ENCODE measurements at regions not wholly inside any gene's neighbourhood (a gene's known extent, or its start where the extent isn't known, plus 50 kb on each side); places are given as distances from the start of the nearest gene placed in this dataset.
A peak's percentile ranks its signal among the peaks of the same experiment; 100 is the strongest.

GRCh38 chr20:40341561-40341960, 347.5 kb downstream of the MAFB start:
- no peak for ATAC-seq

GRCh38 chr20:40339661-40340449, 349.2 kb downstream of the MAFB start:
- Histone ChIP-seq H3K79me2 (replicated peaks; ENCODE audit: insufficient read depth) (no peaks in the 10 kb centered on the region), H4K20me1 (replicated peaks; ENCODE audit: insufficient read depth) (no peaks in the 10 kb centered on the region), H3K27ac (ENCODE audit: low read depth) (no peak overlapping the region), H3K27me3 (ENCODE audit: insufficient read depth) (no peaks in the 10 kb centered on the region), H3K4me2 (no peak overlapping the region), H3F3A (replicated peaks; ENCODE audit: low read depth) (no peaks in the 10 kb centered on the region), H3K4me1 (ENCODE audit: insufficient read depth) (no peaks in the 10 kb centered on the region), H3K4me3 (no peak overlapping the region), H2AFZ (peak overlapping the region; percentile 63; the same call in 1 of the 2 replicates), H3K36me3 (ENCODE audit: insufficient read depth) (no peaks in the 10 kb centered on the region), H3K9me2 (ENCODE audit: insufficient read depth) (peaks cover 22% of the 10 kb centered on the region)
- Mint-ChIP-seq H3K36me3 (ENCODE audit: low read depth) (peaks cover 17% of the 10 kb centered on the region), H3K27ac (no peak overlapping the region), H3K9me3 (peaks cover 28% of the 10 kb centered on the region), H3K27me3 (ENCODE audit: insufficient read depth, low read depth, poor library complexity) (peaks cover 7% of the 10 kb centered on the region), H3K4me3 (no peak overlapping the region), H3K4me1 (no peaks in the 10 kb centered on the region)
- ATAC-seq (no peak), DNase-seq (ENCODE audit: low spot score) (no peak)
- TF ChIP-seq POLR2AphosphoS5 (IDR thresholded peaks at IDR 0.05; ENCODE audit: low read depth) (no peak), ETS1 (IDR thresholded peaks at IDR 0.05) (no peak), NANOG (IDR thresholded peaks at IDR 0.05; ENCODE audit: borderline replicate concordance) (no peak), JUNB (IDR thresholded peaks at IDR 0.05; ENCODE audit: unreplicated experiment) (no peak), CTCF (conservative IDR thresholded peaks at IDR 0.05; ENCODE audit: low read depth in 2 of 2) (no peak), REST (IDR thresholded peaks at IDR 0.05; ENCODE audit: unreplicated experiment) (no peak)

More at GRCh38 chr20:40341561-40341960, 347.5 kb downstream of the MAFB start:
- Mint-ChIP-seq H3K27me3 (ENCODE audit: insufficient read depth, low read depth, poor library complexity) (no peaks in the 10 kb centered on the region), H3K4me1 (no peaks in the 10 kb centered on the region), H3K4me3 (no peak overlapping the region), H3K27ac (no peak overlapping the region), H3K9me3 (peaks cover 28% of the 10 kb centered on the region), H3K36me3 (ENCODE audit: low read depth) (peaks cover 17% of the 10 kb centered on the region)
- H3F3A ChIP-seq (replicated peaks; ENCODE audit: low read depth) = no peaks in the 10 kb centered on the region
- H3K27me3 ChIP-seq (ENCODE audit: insufficient read depth) = no peaks in the 10 kb centered on the region
- no peak overlapping the region for H3K4me3 ChIP-seq
- peaks cover 22% of the 10 kb centered on the region for H3K9me2 ChIP-seq (ENCODE audit: insufficient read depth)
- DNase-seq (ENCODE audit: low spot score) = no peak
- H4K20me1 ChIP-seq (replicated peaks; ENCODE audit: insufficient read depth) = no peaks in the 10 kb centered on the region
- no peaks in the 10 kb centered on the region for H3K36me3 ChIP-seq (ENCODE audit: insufficient read depth)
- H3K27ac ChIP-seq (ENCODE audit: low read depth) = no peak overlapping the region
- H3K4me2 ChIP-seq = no peak overlapping the region
- no peaks in the 10 kb centered on the region for H3K4me1 ChIP-seq (ENCODE audit: insufficient read depth)
- no peaks in the 10 kb centered on the region for H3K79me2 ChIP-seq (replicated peaks; ENCODE audit: insufficient read depth)
- no peak overlapping the region for H2AFZ ChIP-seq
- no peak for TF ChIP-seq EZH2phosphoT487 (IDR thresholded peaks at IDR 0.05; ENCODE audit: unreplicated experiment)
- TF ChIP-seq JUNB (IDR thresholded peaks at IDR 0.05; ENCODE audit: unreplicated experiment) = no peak
- no peak for TF ChIP-seq POLR2AphosphoS5 (IDR thresholded peaks at IDR 0.05; ENCODE audit: low read depth)
- TF ChIP-seq CREB1 (CRISPR knock-in tag; IDR thresholded peaks at IDR 0.05; ENCODE audit: low read depth) = no peak
